HepG2 (cell line): ENCODE measurements at regions not wholly inside any gene's neighbourhood (a gene's known extent, or its start where the extent isn't known, plus 50 kb on each side); places are given as distances from the start of the nearest gene placed in this dataset.

ENCODE experiments used
- ATAC-seq: fragments of 200-7000 bp; cut with Tn5 transposase; 3 replicates; pipeline ENCODE4 v1.9.1; 2020; ENCODE audit warnings: mild to moderate bottlenecking, moderate library complexity
- BruUV-seq: library from RNA; stranded (reverse); fragments of 400-500 nt; replicated peaks from 2 replicates; lab custom pipeline; 2021; lab: Mats Ljungman, UMichigan
- CTCF ChIA-PET: fragments of 300-600 bp; formaldehyde crosslinking; extraction: SDS; loops from one replicate; lab custom pipeline; 2021; ENCODE audit warnings: low total read pairs, inconsistent platforms, low intra/inter-chr PET ratio; lab: Yijun Ruan, JAX
- POLR2A ChIA-PET: fragments of 350-600 bp; sonication (Branson Sonifier 250); formaldehyde crosslinking; loops from one replicate; lab custom pipeline; 2020; ENCODE audit warnings: antibody characterized with exemption, inconsistent platforms; lab: Yijun Ruan, JAX
- DNase-seq: peaks from one replicate; pipeline ENCODE4 v3.0.0-alpha.2; 2015; ENCODE audit warnings: low spot score
- FAIRE-seq: peaks from 3 replicates; lab custom pipeline; 2011; peaks lifted over from hg19 to GRCh38; lab: Jason Lieb, UNC
- H2AFZ ChIP-seq: one replicate; pipeline ENCODE4 v1.6.1; 2011; ENCODE audit warnings: low read length, inconsistent platforms
- H3K27ac ChIP-seq: fragments of 300-600 bp; 3 replicates; pipeline ENCODE4 v1.8.0; 2011; ENCODE audit warnings: mixed run types, mild to moderate bottlenecking, mixed read lengths, low read length, inconsistent platforms; ENCODE audit not compliant: insufficient read depth; ENCODE audit errors: extremely low read length
- H3K27me3 ChIP-seq, 2 experiments: fragments of 200-600 bp in 1 of 2; 2 replicates in 1 of 2; 3 replicates in 1 of 2; pipeline versions ENCODE4 v1.6.0 to v1.8.0; 2011; ENCODE audit warnings: low read length in 2 of 2, mild to moderate bottlenecking in 2 of 2, moderate library complexity in 2 of 2, inconsistent platforms in 1 of 2; ENCODE audit not compliant: insufficient read depth in 2 of 2, control insufficient read depth in 1 of 2
- H3K36me3 ChIP-seq, 2 experiments: fragments of 200-600 bp in 1 of 2; replicated peaks in 1 of 2; 2 replicates in 1 of 2; 3 replicates in 1 of 2; pipeline versions ENCODE4 v1.5.1 to v1.8.0; 2011; ENCODE audit warnings: low read length in 2 of 2, inconsistent platforms in 1 of 2; ENCODE audit not compliant: insufficient read depth in 2 of 2, control insufficient read depth in 1 of 2
- H3K4me1 ChIP-seq: 2 replicates; pipeline ENCODE4 v1.5.1; 2012; ENCODE audit warnings: low read length, inconsistent platforms; ENCODE audit not compliant: insufficient read depth
- H3K4me2 ChIP-seq: 2 replicates; pipeline ENCODE4 v1.6.0; 2011; ENCODE audit warnings: low read depth, low read length, inconsistent platforms
- H3K4me3 ChIP-seq, 3 experiments: fragments of 200-600 bp in 1 of 3; sonication (generic), shearing (Covaris generic) in 1 of 3; replicated peaks in 1 of 3; 2 replicates each; pipeline ENCODE4 v1.5.1; 2011 to 2016; ENCODE audit warnings: low read length in 3 of 3, inconsistent platforms in 2 of 3, low read depth in 2 of 3, mild to moderate bottlenecking in 2 of 3, control low read depth in 1 of 3, mixed read lengths in 1 of 3; ENCODE audit not compliant: insufficient read depth in 1 of 3
- H3K79me2 ChIP-seq: one replicate; pipeline ENCODE4 v1.6.1; 2011; ENCODE audit warnings: low read length, inconsistent platforms; ENCODE audit not compliant: insufficient read depth
- H3K9ac ChIP-seq: 2 replicates; pipeline ENCODE4 v1.6.0; 2011; ENCODE audit warnings: mild to moderate bottlenecking, low read depth, low read length, inconsistent platforms; ENCODE audit not compliant: insufficient read depth
- H3K9me3 ChIP-seq: 2 replicates; pipeline ENCODE4 v1.5.1; 2012; ENCODE audit warnings: mild to moderate bottlenecking, low read length
- H4K20me1 ChIP-seq: 2 replicates; pipeline ENCODE4 v1.6.0; 2011; ENCODE audit warnings: inconsistent platforms, mild to moderate bottlenecking, low read length, moderate library complexity; ENCODE audit not compliant: insufficient read depth
- FOXA3 ChIP-seq: IDR thresholded peaks from 2 replicates; pipeline ENCODE4 v1.6.1; 2016; ENCODE audit warnings: missing genetic modification reagents, missing compliant biosample characterization
- PRMT3 ChIP-seq: sonication (generic); formaldehyde crosslinking; IDR thresholded peaks from 2 replicates; pipeline ENCODE4 v1.8.1; 2022; ENCODE audit warnings: low read depth, mild to moderate bottlenecking, moderate library complexity, missing genetic modification reagents, borderline replicate concordance
- SALL1 ChIP-seq: sonication (generic); formaldehyde crosslinking; IDR thresholded peaks from 2 replicates; pipeline ENCODE4 v1.8.0; 2022; ENCODE audit warnings: mild to moderate bottlenecking, missing genetic modification reagents
- SALL2 ChIP-seq: sonication (generic); formaldehyde crosslinking; IDR thresholded peaks from 2 replicates; pipeline ENCODE4 v1.8.1; 2023; ENCODE audit warnings: mild to moderate bottlenecking, missing genetic modification reagents, inconsistent platforms
- ZNF557 ChIP-seq: sonication (generic); formaldehyde crosslinking; IDR thresholded peaks from 2 replicates; pipeline ENCODE4 v1.4.0; 2020; ENCODE audit warnings: missing genetic modification reagents
- ZNF780A ChIP-seq: sonication (generic); formaldehyde crosslinking; IDR thresholded peaks from 2 replicates; pipeline ENCODE4 v1.8.0; 2022; ENCODE audit warnings: mild to moderate bottlenecking, missing genetic modification reagents, moderate library complexity
- ZSCAN30 ChIP-seq: sonication (generic); formaldehyde crosslinking; IDR thresholded peaks from 2 replicates; pipeline ENCODE4 v1.5.0; 2020; ENCODE audit warnings: mild to moderate bottlenecking, missing genetic modification reagents
- WGBS: methylation state at CpG from one replicate; pipeline ENCODE4 v1.1.6; 2017; ENCODE audit warnings: low lambda C conversion rate; 5-methylcytosine and 5-hydroxymethylcytosine counted together
- in situ Hi-C: cut with HindIII; loops from 2 replicates; pipeline ENCODE4 v1.10.0; 2017; ENCODE audit warnings: low pct_unique_long_range_greater_than_20kb; ENCODE audit not compliant: extremely low pct_ligation_motif_present
- intact Hi-C: fragments of 100-400 bp; cut with micrococcal nuclease; formaldehyde crosslinking; loops from one replicate; pipeline ENCODE4 v1.10.0; 2022; ENCODE audit not compliant: unreplicated experiment
- TF ChIP-seq, protein P1 (sequence below): IDR thresholded peaks from 2 replicates; pipeline ENCODE4 v1.4.0; 2020; ENCODE audit warnings: mild to moderate bottlenecking, missing genetic modification reagents
- TF ChIP-seq, protein P2 (sequence below): sonication (generic); formaldehyde crosslinking; IDR thresholded peaks from 2 replicates; pipeline ENCODE4 v1.5.0; 2020; ENCODE audit warnings: missing genetic modification reagents
- TF ChIP-seq, protein P3 (sequence below): sonication (generic); formaldehyde crosslinking; IDR thresholded peaks from 2 replicates; pipeline ENCODE4 v1.5.1; 2020; ENCODE audit warnings: missing genetic modification reagents, mild to moderate bottlenecking, borderline replicate concordance
- TF ChIP-seq, protein P4 (sequence below): IDR thresholded peaks from 2 replicates; pipeline ENCODE4 v1.6.1; 2016; ENCODE audit warnings: low read depth, missing genetic modification reagents, missing compliant biosample characterization
- TF ChIP-seq, protein P5 (sequence below): IDR thresholded peaks from 2 replicates; pipeline ENCODE4 v1.6.1; 2016; ENCODE audit warnings: missing compliant biosample characterization, missing genetic modification reagents, borderline replicate concordance

DNA sequence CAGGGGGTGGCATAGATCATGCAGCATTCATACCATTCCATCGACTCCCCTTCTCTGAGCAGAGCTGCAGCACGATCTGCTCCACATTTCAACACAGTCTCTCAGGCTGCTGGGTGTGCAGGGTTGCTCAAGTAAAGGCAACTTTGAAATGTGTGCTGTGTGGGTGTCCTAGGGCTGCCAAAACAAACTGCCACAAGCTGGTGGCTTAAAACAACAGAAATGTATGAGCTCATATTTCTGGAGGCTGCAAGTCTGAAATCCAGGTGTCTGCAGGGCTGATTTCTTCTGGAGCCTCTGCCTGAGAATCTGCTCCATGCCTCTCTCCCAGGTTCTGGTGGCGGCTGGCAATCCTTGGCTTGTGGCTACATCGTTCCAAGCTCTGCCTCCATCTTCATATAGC lies 63.7 kb upstream of the WDFY2 start:
- BruUV-seq: no TSS peak
- H2AFZ ChIP-seq: no peak overlapping the region
- peaks cover 59% of the 10 kb centered on the region for H3K4me1 ChIP-seq
- H3K9me3 ChIP-seq: no peaks in the 10 kb centered on the region
- no peak overlapping the region; a peak in 1 of 6 replicates for H3K4me3 ChIP-seq
- peak; percentile 63 for DNase-seq
- H3K4me2 ChIP-seq: peak overlapping the region; percentile 56
- no peaks in the 10 kb centered on the region for H4K20me1 ChIP-seq
- CTCF ChIA-PET: no interaction called here
- ATAC-seq: peak; percentile 82
- POLR2A ChIA-PET: interaction anchor here (1.1 to 1.9 kb wide), 4 partner anchors 42 to 244 kb away, joined by 3 to 32 read pairs (median 4); partner anchors contain the start of gene INTS6
- no peaks in the 10 kb centered on the region for H3K36me3 ChIP-seq
- no peak for FAIRE-seq
- H3K27ac ChIP-seq: no peak overlapping the region
- WGBS: 43% methylated on average over 4 of the region's 4 CpGs
- H3K79me2 ChIP-seq: no peaks in the 10 kb centered on the region
- H3K27me3 ChIP-seq: no peaks in the 10 kb centered on the region
- intact Hi-C loops (loop anchor here (5.0 kb wide), 2 partner anchors 48 to 68 kb away; partner anchors contain the start of gene INTS6), in situ Hi-C loops (loop anchor here (5.0 kb wide), 1 partner anchor 63 kb away; no protein-coding TSS in a partner anchor)
- H3K9ac ChIP-seq: no peak overlapping the region
- TF ChIP-seq, protein P1, sequence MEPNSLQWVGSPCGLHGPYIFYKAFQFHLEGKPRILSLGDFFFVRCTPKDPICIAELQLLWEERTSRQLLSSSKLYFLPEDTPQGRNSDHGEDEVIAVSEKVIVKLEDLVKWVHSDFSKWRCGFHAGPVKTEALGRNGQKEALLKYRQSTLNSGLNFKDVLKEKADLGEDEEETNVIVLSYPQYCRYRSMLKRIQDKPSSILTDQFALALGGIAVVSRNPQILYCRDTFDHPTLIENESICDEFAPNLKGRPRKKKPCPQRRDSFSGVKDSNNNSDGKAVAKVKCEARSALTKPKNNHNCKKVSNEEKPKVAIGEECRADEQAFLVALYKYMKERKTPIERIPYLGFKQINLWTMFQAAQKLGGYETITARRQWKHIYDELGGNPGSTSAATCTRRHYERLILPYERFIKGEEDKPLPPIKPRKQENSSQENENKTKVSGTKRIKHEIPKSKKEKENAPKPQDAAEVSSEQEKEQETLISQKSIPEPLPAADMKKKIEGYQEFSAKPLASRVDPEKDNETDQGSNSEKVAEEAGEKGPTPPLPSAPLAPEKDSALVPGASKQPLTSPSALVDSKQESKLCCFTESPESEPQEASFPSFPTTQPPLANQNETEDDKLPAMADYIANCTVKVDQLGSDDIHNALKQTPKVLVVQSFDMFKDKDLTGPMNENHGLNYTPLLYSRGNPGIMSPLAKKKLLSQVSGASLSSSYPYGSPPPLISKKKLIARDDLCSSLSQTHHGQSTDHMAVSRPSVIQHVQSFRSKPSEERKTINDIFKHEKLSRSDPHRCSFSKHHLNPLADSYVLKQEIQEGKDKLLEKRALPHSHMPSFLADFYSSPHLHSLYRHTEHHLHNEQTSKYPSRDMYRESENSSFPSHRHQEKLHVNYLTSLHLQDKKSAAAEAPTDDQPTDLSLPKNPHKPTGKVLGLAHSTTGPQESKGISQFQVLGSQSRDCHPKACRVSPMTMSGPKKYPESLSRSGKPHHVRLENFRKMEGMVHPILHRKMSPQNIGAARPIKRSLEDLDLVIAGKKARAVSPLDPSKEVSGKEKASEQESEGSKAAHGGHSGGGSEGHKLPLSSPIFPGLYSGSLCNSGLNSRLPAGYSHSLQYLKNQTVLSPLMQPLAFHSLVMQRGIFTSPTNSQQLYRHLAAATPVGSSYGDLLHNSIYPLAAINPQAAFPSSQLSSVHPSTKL (CRISPR knock-in tag): peak; percentile 4; the same call in 1 of the 2 replicates
- TF ChIP-seq, protein P2, sequence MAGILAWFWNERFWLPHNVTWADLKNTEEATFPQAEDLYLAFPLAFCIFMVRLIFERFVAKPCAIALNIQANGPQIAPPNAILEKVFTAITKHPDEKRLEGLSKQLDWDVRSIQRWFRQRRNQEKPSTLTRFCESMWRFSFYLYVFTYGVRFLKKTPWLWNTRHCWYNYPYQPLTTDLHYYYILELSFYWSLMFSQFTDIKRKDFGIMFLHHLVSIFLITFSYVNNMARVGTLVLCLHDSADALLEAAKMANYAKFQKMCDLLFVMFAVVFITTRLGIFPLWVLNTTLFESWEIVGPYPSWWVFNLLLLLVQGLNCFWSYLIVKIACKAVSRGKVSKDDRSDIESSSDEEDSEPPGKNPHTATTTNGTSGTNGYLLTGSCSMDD: no peak
- TF ChIP-seq, protein P3, sequence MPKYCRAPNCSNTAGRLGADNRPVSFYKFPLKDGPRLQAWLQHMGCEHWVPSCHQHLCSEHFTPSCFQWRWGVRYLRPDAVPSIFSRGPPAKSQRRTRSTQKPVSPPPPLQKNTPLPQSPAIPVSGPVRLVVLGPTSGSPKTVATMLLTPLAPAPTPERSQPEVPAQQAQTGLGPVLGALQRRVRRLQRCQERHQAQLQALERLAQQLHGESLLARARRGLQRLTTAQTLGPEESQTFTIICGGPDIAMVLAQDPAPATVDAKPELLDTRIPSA (CRISPR knock-in tag): no peak
- no peak for TF ChIP-seq SALL2 (CRISPR knock-in tag)
- TF ChIP-seq ZNF557 (CRISPR knock-in tag): no peak
- TF ChIP-seq PRMT3 (CRISPR knock-in tag): no peak
- no peak for TF ChIP-seq ZSCAN30 (CRISPR knock-in tag)
- TF ChIP-seq, protein P4, sequence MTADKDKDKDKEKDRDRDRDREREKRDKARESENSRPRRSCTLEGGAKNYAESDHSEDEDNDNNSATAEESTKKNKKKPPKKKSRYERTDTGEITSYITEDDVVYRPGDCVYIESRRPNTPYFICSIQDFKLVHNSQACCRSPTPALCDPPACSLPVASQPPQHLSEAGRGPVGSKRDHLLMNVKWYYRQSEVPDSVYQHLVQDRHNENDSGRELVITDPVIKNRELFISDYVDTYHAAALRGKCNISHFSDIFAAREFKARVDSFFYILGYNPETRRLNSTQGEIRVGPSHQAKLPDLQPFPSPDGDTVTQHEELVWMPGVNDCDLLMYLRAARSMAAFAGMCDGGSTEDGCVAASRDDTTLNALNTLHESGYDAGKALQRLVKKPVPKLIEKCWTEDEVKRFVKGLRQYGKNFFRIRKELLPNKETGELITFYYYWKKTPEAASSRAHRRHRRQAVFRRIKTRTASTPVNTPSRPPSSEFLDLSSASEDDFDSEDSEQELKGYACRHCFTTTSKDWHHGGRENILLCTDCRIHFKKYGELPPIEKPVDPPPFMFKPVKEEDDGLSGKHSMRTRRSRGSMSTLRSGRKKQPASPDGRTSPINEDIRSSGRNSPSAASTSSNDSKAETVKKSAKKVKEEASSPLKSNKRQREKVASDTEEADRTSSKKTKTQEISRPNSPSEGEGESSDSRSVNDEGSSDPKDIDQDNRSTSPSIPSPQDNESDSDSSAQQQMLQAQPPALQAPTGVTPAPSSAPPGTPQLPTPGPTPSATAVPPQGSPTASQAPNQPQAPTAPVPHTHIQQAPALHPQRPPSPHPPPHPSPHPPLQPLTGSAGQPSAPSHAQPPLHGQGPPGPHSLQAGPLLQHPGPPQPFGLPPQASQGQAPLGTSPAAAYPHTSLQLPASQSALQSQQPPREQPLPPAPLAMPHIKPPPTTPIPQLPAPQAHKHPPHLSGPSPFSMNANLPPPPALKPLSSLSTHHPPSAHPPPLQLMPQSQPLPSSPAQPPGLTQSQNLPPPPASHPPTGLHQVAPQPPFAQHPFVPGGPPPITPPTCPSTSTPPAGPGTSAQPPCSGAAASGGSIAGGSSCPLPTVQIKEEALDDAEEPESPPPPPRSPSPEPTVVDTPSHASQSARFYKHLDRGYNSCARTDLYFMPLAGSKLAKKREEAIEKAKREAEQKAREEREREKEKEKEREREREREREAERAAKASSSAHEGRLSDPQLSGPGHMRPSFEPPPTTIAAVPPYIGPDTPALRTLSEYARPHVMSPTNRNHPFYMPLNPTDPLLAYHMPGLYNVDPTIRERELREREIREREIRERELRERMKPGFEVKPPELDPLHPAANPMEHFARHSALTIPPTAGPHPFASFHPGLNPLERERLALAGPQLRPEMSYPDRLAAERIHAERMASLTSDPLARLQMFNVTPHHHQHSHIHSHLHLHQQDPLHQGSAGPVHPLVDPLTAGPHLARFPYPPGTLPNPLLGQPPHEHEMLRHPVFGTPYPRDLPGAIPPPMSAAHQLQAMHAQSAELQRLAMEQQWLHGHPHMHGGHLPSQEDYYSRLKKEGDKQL (CRISPR knock-in tag): no peak
- peak; percentile 93; the same call in 1 of the 2 replicates for TF ChIP-seq ZNF780A
- TF ChIP-seq FOXA3 (CRISPR knock-in tag): 0 out of 2 replicates have a peak, but pooled peaks have one; percentile 9
- peak; percentile 45 for TF ChIP-seq SALL1 (CRISPR knock-in tag)
- TF ChIP-seq, protein P5, sequence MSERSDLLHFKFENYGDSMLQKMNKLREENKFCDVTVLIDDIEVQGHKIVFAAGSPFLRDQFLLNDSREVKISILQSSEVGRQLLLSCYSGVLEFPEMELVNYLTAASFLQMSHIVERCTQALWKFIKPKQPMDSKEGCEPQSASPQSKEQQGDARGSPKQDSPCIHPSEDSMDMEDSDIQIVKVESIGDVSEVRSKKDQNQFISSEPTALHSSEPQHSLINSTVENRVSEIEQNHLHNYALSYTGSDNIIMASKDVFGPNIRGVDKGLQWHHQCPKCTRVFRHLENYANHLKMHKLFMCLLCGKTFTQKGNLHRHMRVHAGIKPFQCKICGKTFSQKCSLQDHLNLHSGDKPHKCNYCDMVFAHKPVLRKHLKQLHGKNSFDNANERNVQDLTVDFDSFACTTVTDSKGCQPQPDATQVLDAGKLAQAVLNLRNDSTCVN (CRISPR knock-in tag): peak; percentile 95
